WTC11 (cell line): ENCODE measurements at regions not wholly inside any gene's neighbourhood (a gene's known extent, or its start where the extent isn't known, plus 50 kb on each side); places are given as distances from the start of the nearest gene placed in this dataset.

Experiments used
- ATAC-seq: fragments of 200-7000 bp; cut with Tn5 transposase; 2 replicates; pipeline ENCODE4 v1.10.0; 2021; ENCODE audit warnings: mild to moderate bottlenecking, moderate library complexity
- CTCF ChIA-PET: fragments of 300-600 bp; sonication (Branson Sonifier 250); formaldehyde crosslinking; loops from one replicate; lab custom pipeline; 2021; ENCODE audit warnings: antibody characterized with exemption; lab: Charles Lee
- POLR2A ChIA-PET: fragments of 350-600 bp; sonication (Branson Sonifier 250); formaldehyde crosslinking; loops from one replicate; lab custom pipeline; 2021; ENCODE audit warnings: antibody characterized with exemption; lab: Charles Lee
- DNase-seq: peaks from one replicate; pipeline ENCODE4 v3.0.0; 2021; ENCODE audit warnings: low spot score
- H3K27ac Mint-ChIP-seq: 2 replicates; pipeline ENCODE4 v1.8.0; 2021; ENCODE audit warnings: mixed read lengths
- H3K27me3 Mint-ChIP-seq: 2 replicates; pipeline ENCODE4 v1.8.0; 2021; ENCODE audit warnings: low read depth, mild to moderate bottlenecking, moderate library complexity, mixed read lengths
- H3K36me3 Mint-ChIP-seq: 2 replicates; pipeline ENCODE4 v1.8.0; 2021; ENCODE audit warnings: mixed read lengths
- H3K4me1 Mint-ChIP-seq: 2 replicates; pipeline ENCODE4 v1.8.0; 2022; ENCODE audit warnings: mixed read lengths
- H3K4me3 Mint-ChIP-seq: 2 replicates; pipeline ENCODE4 v1.8.0; 2021; ENCODE audit warnings: mild to moderate bottlenecking, moderate library complexity, mixed read lengths
- H3K9me3 Mint-ChIP-seq: 2 replicates; pipeline ENCODE4 v1.8.0; 2021; ENCODE audit warnings: mixed read lengths
- FOXJ3 ChIP-seq: sonication (generic); formaldehyde crosslinking; IDR thresholded peaks from 2 replicates; pipeline ENCODE4 v1.9.0; 2021; ENCODE audit warnings: missing genetic modification reagents, mild to moderate bottlenecking, borderline replicate concordance
- FOXK1 ChIP-seq: sonication (generic); formaldehyde crosslinking; IDR thresholded peaks from 2 replicates; pipeline ENCODE4 v1.8.0; 2022; ENCODE audit warnings: mild to moderate bottlenecking, moderate library complexity, missing genetic modification reagents
- NFATC4 ChIP-seq: fragments of 250-450 bp; sonication (Bioruptor Pico); IDR thresholded peaks from 2 replicates; pipeline ENCODE4 v1.9.0; 2021; ENCODE audit warnings: mild to moderate bottlenecking
- OVOL2 ChIP-seq: fragments of 250-450 bp; sonication (Bioruptor Pico); IDR thresholded peaks from 2 replicates; pipeline ENCODE4 v1.9.0; 2021; ENCODE audit warnings: mild to moderate bottlenecking, borderline replicate concordance
- TEAD1 ChIP-seq: sonication (generic); formaldehyde crosslinking; IDR thresholded peaks from 2 replicates; pipeline ENCODE4 v1.8.0; 2022; ENCODE audit warnings: mild to moderate bottlenecking, missing genetic modification reagents
- TEAD4 ChIP-seq: sonication (generic); formaldehyde crosslinking; IDR thresholded peaks from 2 replicates; pipeline ENCODE4 v1.8.0; 2022; ENCODE audit warnings: mild to moderate bottlenecking, missing genetic modification reagents
- TP53 ChIP-seq: sonication (generic); formaldehyde crosslinking; IDR thresholded peaks from 2 replicates; pipeline ENCODE4 v1.8.1; 2023; ENCODE audit warnings: mild to moderate bottlenecking, missing genetic modification reagents
- ZNF232 ChIP-seq: sonication (generic); formaldehyde crosslinking; IDR thresholded peaks from 2 replicates; pipeline ENCODE4 v1.8.0; 2022; ENCODE audit warnings: mild to moderate bottlenecking, missing genetic modification reagents
- ZNF263 ChIP-seq: sonication (generic); formaldehyde crosslinking; IDR thresholded peaks from 2 replicates; pipeline ENCODE4 v1.8.1; 2022; ENCODE audit warnings: low read depth, mild to moderate bottlenecking, moderate library complexity, missing genetic modification reagents
- ZNF317 ChIP-seq: sonication (generic); formaldehyde crosslinking; IDR thresholded peaks from 2 replicates; pipeline ENCODE4 v1.8.1; 2023; ENCODE audit warnings: low read depth, mild to moderate bottlenecking, moderate library complexity, missing genetic modification reagents, borderline replicate concordance
- ZNF423 ChIP-seq: fragments of 250-450 bp; sonication (Bioruptor Pico); IDR thresholded peaks from 2 replicates; pipeline ENCODE4 v2.1.2; 2022; ENCODE audit warnings: mild to moderate bottlenecking, moderate library complexity
- TF ChIP-seq, protein P1 (sequence below): sonication (generic); formaldehyde crosslinking; IDR thresholded peaks from 2 replicates; pipeline ENCODE4 v1.8.0; 2023; ENCODE audit warnings: mild to moderate bottlenecking, missing genetic modification reagents
- TF ChIP-seq, protein P2 (sequence below): fragments of 200-600 bp; IDR thresholded peaks from 2 replicates; pipeline ENCODE4 v1.8.0; 2022; ENCODE audit warnings: antibody characterized with exemption
- TF ChIP-seq, protein P3 (sequence below): fragments of 250-450 bp; sonication (Bioruptor Pico); IDR thresholded peaks from 2 replicates; pipeline ENCODE4 v2.1.2; 2022; ENCODE audit warnings: mild to moderate bottlenecking, moderate library complexity
- TF ChIP-seq, protein P4 (sequence below): fragments of 250-450 bp; sonication (Bioruptor Pico); IDR thresholded peaks from 2 replicates; pipeline ENCODE4 v1.9.0; 2021; ENCODE audit warnings: mild to moderate bottlenecking
- TF ChIP-seq, protein P5 (sequence below): fragments of 250-450 bp; sonication (Bioruptor Pico); IDR thresholded peaks from 2 replicates; pipeline ENCODE4 v1.9.0; 2021; ENCODE audit warnings: mild to moderate bottlenecking, borderline replicate concordance
- TF ChIP-seq, protein P6 (sequence below): sonication (generic); formaldehyde crosslinking; IDR thresholded peaks from 2 replicates; pipeline ENCODE4 v1.8.1; 2022; ENCODE audit warnings: low read depth, missing genetic modification reagents, borderline replicate concordance

DNA sequence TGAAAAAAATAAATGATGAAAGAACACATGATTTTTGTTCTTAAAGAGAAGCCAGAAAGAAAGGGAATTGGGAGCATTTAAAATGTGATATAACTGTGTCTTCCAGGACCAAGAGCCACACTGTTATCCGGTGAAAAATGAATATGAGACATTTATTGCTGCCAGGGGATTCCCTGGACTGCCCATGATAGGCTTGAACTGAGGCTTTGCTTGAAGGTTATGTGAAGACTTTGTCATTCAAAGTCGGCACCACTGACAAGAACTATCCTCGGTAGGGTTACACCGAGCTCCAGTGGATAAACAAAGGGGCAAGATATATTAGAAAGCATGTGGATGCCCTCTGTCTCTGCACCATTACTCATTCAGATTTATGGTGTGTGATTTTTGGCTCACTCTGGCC lies 125.4 kb upstream of the MINDY3 start:
- Mint-ChIP-seq H3K36me3 (peaks cover 5% of the 10 kb centered on the region; the same call in 1 of the 2 replicates), H3K27ac (no peak overlapping the region), H3K4me1 (peaks cover 17% of the 10 kb centered on the region), H3K27me3 (no peaks in the 10 kb centered on the region), H3K4me3 (no peak overlapping the region), H3K9me3 (peaks cover 21% of the 10 kb centered on the region)
- TF ChIP-seq TEAD1 (no peak), ZNF263 (CRISPR knock-in tag) (no peak)
- TF ChIP-seq, protein P1, sequence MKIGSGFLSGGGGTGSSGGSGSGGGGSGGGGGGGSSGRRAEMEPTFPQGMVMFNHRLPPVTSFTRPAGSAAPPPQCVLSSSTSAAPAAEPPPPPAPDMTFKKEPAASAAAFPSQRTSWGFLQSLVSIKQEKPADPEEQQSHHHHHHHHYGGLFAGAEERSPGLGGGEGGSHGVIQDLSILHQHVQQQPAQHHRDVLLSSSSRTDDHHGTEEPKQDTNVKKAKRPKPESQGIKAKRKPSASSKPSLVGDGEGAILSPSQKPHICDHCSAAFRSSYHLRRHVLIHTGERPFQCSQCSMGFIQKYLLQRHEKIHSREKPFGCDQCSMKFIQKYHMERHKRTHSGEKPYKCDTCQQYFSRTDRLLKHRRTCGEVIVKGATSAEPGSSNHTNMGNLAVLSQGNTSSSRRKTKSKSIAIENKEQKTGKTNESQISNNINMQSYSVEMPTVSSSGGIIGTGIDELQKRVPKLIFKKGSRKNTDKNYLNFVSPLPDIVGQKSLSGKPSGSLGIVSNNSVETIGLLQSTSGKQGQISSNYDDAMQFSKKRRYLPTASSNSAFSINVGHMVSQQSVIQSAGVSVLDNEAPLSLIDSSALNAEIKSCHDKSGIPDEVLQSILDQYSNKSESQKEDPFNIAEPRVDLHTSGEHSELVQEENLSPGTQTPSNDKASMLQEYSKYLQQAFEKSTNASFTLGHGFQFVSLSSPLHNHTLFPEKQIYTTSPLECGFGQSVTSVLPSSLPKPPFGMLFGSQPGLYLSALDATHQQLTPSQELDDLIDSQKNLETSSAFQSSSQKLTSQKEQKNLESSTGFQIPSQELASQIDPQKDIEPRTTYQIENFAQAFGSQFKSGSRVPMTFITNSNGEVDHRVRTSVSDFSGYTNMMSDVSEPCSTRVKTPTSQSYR (CRISPR knock-in tag), result no peak
- TF ChIP-seq, protein P2, sequence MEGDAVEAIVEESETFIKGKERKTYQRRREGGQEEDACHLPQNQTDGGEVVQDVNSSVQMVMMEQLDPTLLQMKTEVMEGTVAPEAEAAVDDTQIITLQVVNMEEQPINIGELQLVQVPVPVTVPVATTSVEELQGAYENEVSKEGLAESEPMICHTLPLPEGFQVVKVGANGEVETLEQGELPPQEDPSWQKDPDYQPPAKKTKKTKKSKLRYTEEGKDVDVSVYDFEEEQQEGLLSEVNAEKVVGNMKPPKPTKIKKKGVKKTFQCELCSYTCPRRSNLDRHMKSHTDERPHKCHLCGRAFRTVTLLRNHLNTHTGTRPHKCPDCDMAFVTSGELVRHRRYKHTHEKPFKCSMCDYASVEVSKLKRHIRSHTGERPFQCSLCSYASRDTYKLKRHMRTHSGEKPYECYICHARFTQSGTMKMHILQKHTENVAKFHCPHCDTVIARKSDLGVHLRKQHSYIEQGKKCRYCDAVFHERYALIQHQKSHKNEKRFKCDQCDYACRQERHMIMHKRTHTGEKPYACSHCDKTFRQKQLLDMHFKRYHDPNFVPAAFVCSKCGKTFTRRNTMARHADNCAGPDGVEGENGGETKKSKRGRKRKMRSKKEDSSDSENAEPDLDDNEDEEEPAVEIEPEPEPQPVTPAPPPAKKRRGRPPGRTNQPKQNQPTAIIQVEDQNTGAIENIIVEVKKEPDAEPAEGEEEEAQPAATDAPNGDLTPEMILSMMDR, result no peak
- TF ChIP-seq, protein P3, sequence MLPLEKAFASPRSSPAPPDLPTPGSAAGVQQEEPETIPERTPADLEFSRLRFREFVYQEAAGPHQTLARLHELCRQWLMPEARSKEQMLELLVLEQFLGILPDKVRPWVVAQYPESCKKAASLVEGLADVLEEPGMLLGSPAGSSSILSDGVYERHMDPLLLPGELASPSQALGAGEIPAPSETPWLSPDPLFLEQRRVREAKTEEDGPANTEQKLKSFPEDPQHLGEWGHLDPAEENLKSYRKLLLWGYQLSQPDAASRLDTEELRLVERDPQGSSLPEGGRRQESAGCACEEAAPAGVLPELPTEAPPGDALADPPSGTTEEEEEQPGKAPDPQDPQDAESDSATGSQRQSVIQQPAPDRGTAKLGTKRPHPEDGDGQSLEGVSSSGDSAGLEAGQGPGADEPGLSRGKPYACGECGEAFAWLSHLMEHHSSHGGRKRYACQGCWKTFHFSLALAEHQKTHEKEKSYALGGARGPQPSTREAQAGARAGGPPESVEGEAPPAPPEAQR (CRISPR knock-in tag), result no peak
- TF ChIP-seq, protein P4, sequence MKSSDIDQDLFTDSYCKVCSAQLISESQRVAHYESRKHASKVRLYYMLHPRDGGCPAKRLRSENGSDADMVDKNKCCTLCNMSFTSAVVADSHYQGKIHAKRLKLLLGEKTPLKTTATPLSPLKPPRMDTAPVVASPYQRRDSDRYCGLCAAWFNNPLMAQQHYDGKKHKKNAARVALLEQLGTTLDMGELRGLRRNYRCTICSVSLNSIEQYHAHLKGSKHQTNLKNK (CRISPR knock-in tag), result no peak
- POLR2A ChIA-PET, result no interaction called here
- CTCF ChIA-PET, result no interaction called here
- DNase-seq (no peak), ATAC-seq (no peak)

DNA sequence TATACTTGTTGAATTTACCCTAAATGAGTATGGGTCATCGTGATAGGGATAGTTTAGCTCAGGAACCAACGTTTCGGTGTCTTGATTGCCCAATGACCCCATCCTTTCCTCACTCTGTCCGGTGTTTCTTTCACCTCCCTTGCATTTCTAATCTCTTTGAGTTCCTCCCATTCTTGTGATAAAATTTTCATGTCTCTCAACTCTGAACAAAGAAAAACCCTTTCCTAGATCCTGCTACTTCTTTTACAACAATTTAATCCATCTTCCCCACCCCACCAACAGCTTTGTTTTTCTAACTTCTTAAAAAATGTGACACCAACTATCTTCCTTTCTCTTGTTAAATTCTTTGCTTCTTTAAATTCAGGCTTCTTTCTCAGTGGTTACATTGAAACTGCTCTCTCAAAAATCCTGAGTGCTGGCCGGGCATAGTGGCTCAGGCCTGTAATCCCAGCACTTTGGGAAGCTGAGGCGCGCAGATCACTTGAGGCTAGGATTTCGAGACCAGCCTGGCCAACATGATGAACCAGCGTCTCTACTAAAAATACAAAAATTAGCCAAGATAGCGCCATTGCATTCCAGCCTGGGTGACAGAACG lies 130.3 kb upstream of the MINDY3 start:
- DNase-seq (peak; percentile 10), ATAC-seq (peak; percentile 85)
- peaks cover 28% of the 10 kb centered on the region for H3K9me3 Mint-ChIP-seq
- CTCF ChIA-PET, result interaction anchor here (0.7 kb wide), 1 partner anchor 88 kb away, joined by 3 read pairs; no protein-coding TSS in a partner anchor
- no peaks in the 10 kb centered on the region for H3K27me3 Mint-ChIP-seq
- peaks cover 10% of the 10 kb centered on the region for H3K36me3 Mint-ChIP-seq
- H3K27ac Mint-ChIP-seq, result peak overlapping the region; percentile 96
- peaks cover 39% of the 10 kb centered on the region for H3K4me1 Mint-ChIP-seq
- POLR2A ChIA-PET, result no interaction called here
- TF ChIP-seq TEAD4 (CRISPR knock-in tag), result no peak
- no peak for TF ChIP-seq NFATC4 (CRISPR knock-in tag)
- TF ChIP-seq FOXK1 (CRISPR knock-in tag), result no peak
- no peak for TF ChIP-seq ZNF423 (CRISPR knock-in tag)
- H3K4me3 Mint-ChIP-seq, result no peak overlapping the region

DNA sequence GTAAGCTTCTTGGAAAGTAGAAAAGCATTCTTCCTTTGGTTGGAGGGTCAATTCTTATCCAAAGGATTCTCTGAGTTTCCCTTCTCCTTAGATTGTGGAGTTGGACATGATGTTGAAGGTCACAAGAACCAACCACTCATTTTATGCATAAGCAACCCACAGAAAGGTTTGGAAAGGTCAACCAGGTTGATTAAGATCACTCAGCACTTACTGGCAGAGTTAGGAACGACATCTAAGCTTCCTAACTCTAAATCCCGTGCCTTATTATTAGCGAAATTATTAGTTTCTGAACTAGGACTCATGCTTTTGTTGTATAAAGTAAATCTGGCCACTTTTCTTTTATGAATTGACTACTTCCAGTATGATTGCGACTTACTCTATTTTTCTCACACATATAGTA lies 137.0 kb upstream of the MINDY3 start:
- DNase-seq, result no peak
- peaks cover 5% of the 10 kb centered on the region; the same call in 1 of the 2 replicates for H3K36me3 Mint-ChIP-seq
- TF ChIP-seq ZNF232 (CRISPR knock-in tag) (no peak), TP53 (CRISPR knock-in tag) (no peak), ZNF317 (CRISPR knock-in tag) (no peak), FOXJ3 (CRISPR knock-in tag) (no peak), OVOL2 (CRISPR knock-in tag) (no peak)
- TF ChIP-seq, protein P5, sequence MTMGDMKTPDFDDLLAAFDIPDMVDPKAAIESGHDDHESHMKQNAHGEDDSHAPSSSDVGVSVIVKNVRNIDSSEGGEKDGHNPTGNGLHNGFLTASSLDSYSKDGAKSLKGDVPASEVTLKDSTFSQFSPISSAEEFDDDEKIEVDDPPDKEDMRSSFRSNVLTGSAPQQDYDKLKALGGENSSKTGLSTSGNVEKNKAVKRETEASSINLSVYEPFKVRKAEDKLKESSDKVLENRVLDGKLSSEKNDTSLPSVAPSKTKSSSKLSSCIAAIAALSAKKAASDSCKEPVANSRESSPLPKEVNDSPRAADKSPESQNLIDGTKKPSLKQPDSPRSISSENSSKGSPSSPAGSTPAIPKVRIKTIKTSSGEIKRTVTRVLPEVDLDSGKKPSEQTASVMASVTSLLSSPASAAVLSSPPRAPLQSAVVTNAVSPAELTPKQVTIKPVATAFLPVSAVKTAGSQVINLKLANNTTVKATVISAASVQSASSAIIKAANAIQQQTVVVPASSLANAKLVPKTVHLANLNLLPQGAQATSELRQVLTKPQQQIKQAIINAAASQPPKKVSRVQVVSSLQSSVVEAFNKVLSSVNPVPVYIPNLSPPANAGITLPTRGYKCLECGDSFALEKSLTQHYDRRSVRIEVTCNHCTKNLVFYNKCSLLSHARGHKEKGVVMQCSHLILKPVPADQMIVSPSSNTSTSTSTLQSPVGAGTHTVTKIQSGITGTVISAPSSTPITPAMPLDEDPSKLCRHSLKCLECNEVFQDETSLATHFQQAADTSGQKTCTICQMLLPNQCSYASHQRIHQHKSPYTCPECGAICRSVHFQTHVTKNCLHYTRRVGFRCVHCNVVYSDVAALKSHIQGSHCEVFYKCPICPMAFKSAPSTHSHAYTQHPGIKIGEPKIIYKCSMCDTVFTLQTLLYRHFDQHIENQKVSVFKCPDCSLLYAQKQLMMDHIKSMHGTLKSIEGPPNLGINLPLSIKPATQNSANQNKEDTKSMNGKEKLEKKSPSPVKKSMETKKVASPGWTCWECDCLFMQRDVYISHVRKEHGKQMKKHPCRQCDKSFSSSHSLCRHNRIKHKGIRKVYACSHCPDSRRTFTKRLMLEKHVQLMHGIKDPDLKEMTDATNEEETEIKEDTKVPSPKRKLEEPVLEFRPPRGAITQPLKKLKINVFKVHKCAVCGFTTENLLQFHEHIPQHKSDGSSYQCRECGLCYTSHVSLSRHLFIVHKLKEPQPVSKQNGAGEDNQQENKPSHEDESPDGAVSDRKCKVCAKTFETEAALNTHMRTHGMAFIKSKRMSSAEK (CRISPR knock-in tag), result no peak
- TF ChIP-seq, protein P6, sequence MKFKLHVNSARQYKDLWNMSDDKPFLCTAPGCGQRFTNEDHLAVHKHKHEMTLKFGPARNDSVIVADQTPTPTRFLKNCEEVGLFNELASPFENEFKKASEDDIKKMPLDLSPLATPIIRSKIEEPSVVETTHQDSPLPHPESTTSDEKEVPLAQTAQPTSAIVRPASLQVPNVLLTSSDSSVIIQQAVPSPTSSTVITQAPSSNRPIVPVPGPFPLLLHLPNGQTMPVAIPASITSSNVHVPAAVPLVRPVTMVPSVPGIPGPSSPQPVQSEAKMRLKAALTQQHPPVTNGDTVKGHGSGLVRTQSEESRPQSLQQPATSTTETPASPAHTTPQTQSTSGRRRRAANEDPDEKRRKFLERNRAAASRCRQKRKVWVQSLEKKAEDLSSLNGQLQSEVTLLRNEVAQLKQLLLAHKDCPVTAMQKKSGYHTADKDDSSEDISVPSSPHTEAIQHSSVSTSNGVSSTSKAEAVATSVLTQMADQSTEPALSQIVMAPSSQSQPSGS (CRISPR knock-in tag), result no peak
- TF ChIP-seq, all 79 proteins: peak for 0
- H3K9me3 Mint-ChIP-seq, result peaks cover 26% of the 10 kb centered on the region
- ChIA-PET CTCF (no interaction called here), POLR2A (no interaction called here)
- ATAC-seq, result no peak
- peaks cover 5% of the 10 kb centered on the region for H3K4me1 Mint-ChIP-seq
- no peaks in the 10 kb centered on the region for H3K27me3 Mint-ChIP-seq
- no peak overlapping the region for H3K27ac Mint-ChIP-seq
- no peak overlapping the region for H3K4me3 Mint-ChIP-seq
